ENCODE measurements at regions not wholly inside any gene's neighbourhood (a gene's known extent, or its start where the extent isn't known, plus 50 kb on each side); places are given as distances from the start of the nearest gene placed in this dataset.
A peak's percentile ranks its signal among the peaks of the same experiment; 100 is the strongest.

- Histone ChIP-seq H3K79me2 (ENCODE audit: low read length) (no peaks in the 10 kb centered on the region), H3K27ac (ENCODE audit: low read length) (no peak overlapping the region), H4K20me1 (ENCODE audit: insufficient read depth, low read length) (no peaks in the 10 kb centered on the region), H2AFZ (ENCODE audit: low read depth, low read length) (no peak overlapping the region), H3K36me3 (replicated peaks; ENCODE audit: low read depth, low read length) (no peaks in the 10 kb centered on the region), H3K9me3 (ENCODE audit: insufficient read depth, low read length) (no peaks in the 10 kb centered on the region), H3K4me1 (ENCODE audit: low read length) (no peaks in the 10 kb centered on the region), H3K4me2 (ENCODE audit: low read length) (no peak overlapping the region), H3K27me3 (ENCODE audit: low read depth, low read length) (no peaks in the 10 kb centered on the region), H3K9ac (ENCODE audit: low read length) (no peak overlapping the region), H3K4me3 (ENCODE audit: low read length) (no peak overlapping the region)
- TF ChIP-seq EZH2phosphoT487 (IDR thresholded peaks at IDR 0.05; ENCODE audit: low read depth), result no peak
- TF ChIP-seq, protein P1, sequence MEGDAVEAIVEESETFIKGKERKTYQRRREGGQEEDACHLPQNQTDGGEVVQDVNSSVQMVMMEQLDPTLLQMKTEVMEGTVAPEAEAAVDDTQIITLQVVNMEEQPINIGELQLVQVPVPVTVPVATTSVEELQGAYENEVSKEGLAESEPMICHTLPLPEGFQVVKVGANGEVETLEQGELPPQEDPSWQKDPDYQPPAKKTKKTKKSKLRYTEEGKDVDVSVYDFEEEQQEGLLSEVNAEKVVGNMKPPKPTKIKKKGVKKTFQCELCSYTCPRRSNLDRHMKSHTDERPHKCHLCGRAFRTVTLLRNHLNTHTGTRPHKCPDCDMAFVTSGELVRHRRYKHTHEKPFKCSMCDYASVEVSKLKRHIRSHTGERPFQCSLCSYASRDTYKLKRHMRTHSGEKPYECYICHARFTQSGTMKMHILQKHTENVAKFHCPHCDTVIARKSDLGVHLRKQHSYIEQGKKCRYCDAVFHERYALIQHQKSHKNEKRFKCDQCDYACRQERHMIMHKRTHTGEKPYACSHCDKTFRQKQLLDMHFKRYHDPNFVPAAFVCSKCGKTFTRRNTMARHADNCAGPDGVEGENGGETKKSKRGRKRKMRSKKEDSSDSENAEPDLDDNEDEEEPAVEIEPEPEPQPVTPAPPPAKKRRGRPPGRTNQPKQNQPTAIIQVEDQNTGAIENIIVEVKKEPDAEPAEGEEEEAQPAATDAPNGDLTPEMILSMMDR (IDR thresholded peaks at IDR 0.05; ENCODE audit: low read depth, low read length), result no peak
These were observed 199.1 kb upstream of the GSE1 start for GRCh38 chr16:85413691-85414663.

- Histone ChIP-seq H3K79me2 (ENCODE audit: low read length) (no peaks in the 10 kb centered on the region), H3K9ac (ENCODE audit: low read length) (no peak overlapping the region), H3K36me3 (replicated peaks; ENCODE audit: low read depth, low read length) (no peaks in the 10 kb centered on the region), H3K27me3 (ENCODE audit: low read depth, low read length) (no peaks in the 10 kb centered on the region), H3K4me2 (ENCODE audit: low read length) (no peak overlapping the region), H2AFZ (ENCODE audit: low read depth, low read length) (no peak overlapping the region), H3K9me3 (ENCODE audit: insufficient read depth, low read length) (no peaks in the 10 kb centered on the region), H4K20me1 (ENCODE audit: insufficient read depth, low read length) (no peaks in the 10 kb centered on the region), H3K4me3 (ENCODE audit: low read length) (no peak overlapping the region), H3K27ac (ENCODE audit: low read length) (no peak overlapping the region), H3K4me1 (ENCODE audit: low read length) (no peaks in the 10 kb centered on the region)
- TF ChIP-seq EZH2phosphoT487 (IDR thresholded peaks at IDR 0.05; ENCODE audit: low read depth), result no peak
- TF ChIP-seq, protein P1 (IDR thresholded peaks at IDR 0.05; ENCODE audit: low read depth, low read length), result no peak
These were observed 197.7 kb upstream of the GSE1 start for GRCh38 chr16:85415196-85416090.

DNA sequence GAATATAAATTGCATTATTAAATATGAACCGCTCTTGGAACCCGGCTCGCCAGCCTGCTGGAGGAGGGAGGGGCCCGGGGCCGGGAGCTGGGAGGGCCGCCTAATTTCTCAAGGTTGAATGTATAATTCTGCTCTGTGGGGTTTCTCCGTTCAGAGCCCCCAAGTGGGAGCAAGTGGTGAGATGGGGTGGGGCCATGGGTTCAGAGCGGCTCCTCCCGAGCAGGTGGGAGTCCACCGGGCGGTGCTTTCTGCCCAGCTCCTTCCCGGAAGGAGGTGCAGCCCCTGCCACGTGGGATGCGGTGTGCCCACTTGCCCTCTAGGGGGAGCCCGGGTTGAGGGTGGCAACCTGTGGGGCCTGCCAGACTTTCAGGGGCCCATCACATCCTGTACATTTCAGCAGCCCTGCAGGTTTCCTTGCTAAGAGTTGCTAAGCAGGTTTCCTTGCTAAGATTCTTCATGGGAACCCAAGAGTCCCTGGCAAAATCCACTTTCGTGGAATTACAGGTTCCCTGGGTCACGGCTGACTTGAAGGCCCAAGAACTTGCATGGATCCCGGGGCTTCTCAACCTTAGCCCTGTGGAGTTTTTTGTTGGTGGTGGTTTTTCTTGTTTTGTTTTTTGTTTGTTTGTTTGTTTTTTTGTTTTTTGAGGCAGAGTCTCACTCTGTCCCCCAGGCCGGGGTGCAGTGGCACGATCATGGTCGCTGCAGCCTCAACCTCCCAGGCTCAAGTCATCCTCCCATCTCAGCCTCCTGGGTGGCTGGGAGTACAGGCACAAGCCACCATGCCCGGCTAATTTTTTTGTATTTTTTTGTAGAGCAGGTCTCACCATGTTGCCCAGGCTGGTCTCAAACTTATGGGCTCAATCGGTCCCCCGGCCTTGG is 196.7 kb upstream of the GSE1 start:
- Histone ChIP-seq H4K20me1 (ENCODE audit: insufficient read depth, low read length) (no peaks in the 10 kb centered on the region), H3K27me3 (ENCODE audit: low read depth, low read length) (no peaks in the 10 kb centered on the region), H3K4me3 (ENCODE audit: low read length) (no peak overlapping the region), H3K27ac (ENCODE audit: low read length) (no peak overlapping the region), H3K4me1 (ENCODE audit: low read length) (no peaks in the 10 kb centered on the region), H3K9ac (ENCODE audit: low read length) (no peak overlapping the region), H3K79me2 (ENCODE audit: low read length) (no peaks in the 10 kb centered on the region), H3K4me2 (ENCODE audit: low read length) (no peak overlapping the region), H2AFZ (ENCODE audit: low read depth, low read length) (no peak overlapping the region), H3K36me3 (replicated peaks; ENCODE audit: low read depth, low read length) (no peaks in the 10 kb centered on the region), H3K9me3 (ENCODE audit: insufficient read depth, low read length) (no peaks in the 10 kb centered on the region)
- TF ChIP-seq, protein P1 (IDR thresholded peaks at IDR 0.05; ENCODE audit: low read depth, low read length), result peak; percentile 58
- no peak for TF ChIP-seq EZH2phosphoT487 (IDR thresholded peaks at IDR 0.05; ENCODE audit: low read depth)
